Stomach (tissue), 8 donors: ENCODE measurements at regions not wholly inside any gene's neighbourhood (a gene's known extent, or its start where the extent isn't known, plus 50 kb on each side); places are given as distances from the start of the nearest gene placed in this dataset.

Source experiments
- DNase-seq, 2 donors: peaks; one replicate each; pipeline versions ENCODE4 v3.0.0 to v3.0.0-alpha.2; 2013 to 2019
- H3K27ac ChIP-seq, 5 donors: fragments of 200-600 bp in 4 of 5; sonication (generic) in 4 of 5; one replicate each; pipeline ENCODE4 v1.5.1; 2013 to 2019; ENCODE audit warnings: mild to moderate bottlenecking in 1 of 5, moderate library complexity in 1 of 5
- H3K27me3 ChIP-seq, 3 donors: fragments of 200-600 bp; sonication (generic); one replicate each; pipeline ENCODE4 v1.5.1; 2017 to 2019; ENCODE audit warnings: mixed run types in 1 of 3
- H3K36me3 ChIP-seq, 4 donors: fragments of 200-600 bp; sonication (generic); 1 replicate in 3 of 4; 2 replicates in 1 of 4; pipeline ENCODE4 v1.5.1; 2016 to 2019
- H3K4me1 ChIP-seq, 4 donors: fragments of 200-600 bp; sonication (generic); one replicate each; pipeline ENCODE4 v1.5.1; 2016 to 2019
- H3K4me3 ChIP-seq, 4 donors: fragments of 200-600 bp; sonication (generic) in 3 of 4; one replicate each; pipeline ENCODE4 v1.5.1; 2016 to 2019; ENCODE audit warnings: mild to moderate bottlenecking in 1 of 4
- H3K9me3 ChIP-seq, 4 donors: fragments of 200-600 bp; sonication (generic); one replicate each; pipeline ENCODE4 v1.5.1; 2016 to 2019
- EP300 ChIP-seq: sonication (generic); formaldehyde crosslinking; IDR thresholded peaks from one replicate; pipeline ENCODE4 v1.6.1; 2017; ENCODE audit warnings: antibody characterized with exemption
- POLR2A ChIP-seq, 4 donors: fragments of 450-650 bp; IDR thresholded peaks; one replicate each; pipeline ENCODE4 v1.6.1; 2016; ENCODE audit warnings: antibody characterized with exemption in 4 of 4, control low read depth in 2 of 4, mild to moderate bottlenecking in 1 of 4, moderate library complexity in 1 of 4
- POLR2AphosphoS5 ChIP-seq, 3 donors: sonication (generic); formaldehyde crosslinking; IDR thresholded peaks; one replicate each; pipeline ENCODE4 v1.6.1; 2016; ENCODE audit warnings: antibody characterized with exemption in 3 of 3
- WGBS, 5 donors: extraction: QIAGEN DNeasy Blood & Tissue Kit in 3 of 5; methylation state at CpG; one replicate each; pipeline versions ENCODE4 v1.1.5 to v1.1.7; 2013 to 2018; 5-methylcytosine and 5-hydroxymethylcytosine counted together
- intact Hi-C: fragments of 100-400 bp; cut with DNase I; formaldehyde crosslinking; loops from one replicate; pipeline ENCODE4 v1.15.1; 2023; ENCODE audit warnings: low total_unique reads
- TF ChIP-seq, protein P1 (sequence below), 7 experiments: fragments of 450-650 bp in 4 of 7; fragments of 200-600 bp in 3 of 7; sonication (generic) in 3 of 7; IDR thresholded peaks; one replicate each; pipeline ENCODE4 v1.5.1; 2016 to 2019; ENCODE audit warnings: antibody characterized with exemption in 7 of 7, control low read depth in 2 of 7, mild to moderate bottlenecking in 1 of 7
- donor health status: healthy with polysubstance abuse.
- donor health status: Bipolar disorder and iron deficiency.
- donor health status: healthy.

DNA sequence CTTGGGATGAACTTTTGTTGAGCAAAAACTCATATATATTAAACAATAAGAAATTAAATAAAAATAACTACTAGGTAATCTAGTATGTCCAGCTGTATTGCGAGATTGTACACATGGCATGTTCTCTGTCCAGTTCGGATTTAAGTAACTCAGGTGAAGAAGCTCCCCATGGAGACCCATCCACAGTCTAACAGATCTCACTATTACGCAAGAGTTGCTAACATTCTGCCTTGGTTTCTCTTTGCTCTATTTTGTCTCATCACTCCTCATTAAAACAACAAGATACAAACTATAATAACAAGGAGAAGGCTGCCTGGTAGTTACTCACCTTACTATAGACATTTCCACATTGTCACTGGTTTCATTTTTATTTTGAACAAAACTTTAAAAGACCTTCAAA lies 1372.3 kb upstream of the CELF2 start:
- H3K27ac ChIP-seq, result no peak overlapping the region
- H3K27me3 ChIP-seq, result no peaks in the 10 kb centered on the region
- no peaks in the 10 kb centered on the region for H3K4me1 ChIP-seq
- no peaks in the 10 kb centered on the region for H3K36me3 ChIP-seq
- intact Hi-C loops, result no loop called here
- H3K9me3 ChIP-seq, result peaks cover 0 to 22% (median 10%) of the 10 kb centered on the region in 4 donors
- DNase-seq, result no peak
- TF ChIP-seq POLR2A (IDR thresholded peaks at IDR 0.05) (no peak), POLR2AphosphoS5 (IDR thresholded peaks at IDR 0.05) (no peak), EP300 (no peak)
- TF ChIP-seq, protein P1, sequence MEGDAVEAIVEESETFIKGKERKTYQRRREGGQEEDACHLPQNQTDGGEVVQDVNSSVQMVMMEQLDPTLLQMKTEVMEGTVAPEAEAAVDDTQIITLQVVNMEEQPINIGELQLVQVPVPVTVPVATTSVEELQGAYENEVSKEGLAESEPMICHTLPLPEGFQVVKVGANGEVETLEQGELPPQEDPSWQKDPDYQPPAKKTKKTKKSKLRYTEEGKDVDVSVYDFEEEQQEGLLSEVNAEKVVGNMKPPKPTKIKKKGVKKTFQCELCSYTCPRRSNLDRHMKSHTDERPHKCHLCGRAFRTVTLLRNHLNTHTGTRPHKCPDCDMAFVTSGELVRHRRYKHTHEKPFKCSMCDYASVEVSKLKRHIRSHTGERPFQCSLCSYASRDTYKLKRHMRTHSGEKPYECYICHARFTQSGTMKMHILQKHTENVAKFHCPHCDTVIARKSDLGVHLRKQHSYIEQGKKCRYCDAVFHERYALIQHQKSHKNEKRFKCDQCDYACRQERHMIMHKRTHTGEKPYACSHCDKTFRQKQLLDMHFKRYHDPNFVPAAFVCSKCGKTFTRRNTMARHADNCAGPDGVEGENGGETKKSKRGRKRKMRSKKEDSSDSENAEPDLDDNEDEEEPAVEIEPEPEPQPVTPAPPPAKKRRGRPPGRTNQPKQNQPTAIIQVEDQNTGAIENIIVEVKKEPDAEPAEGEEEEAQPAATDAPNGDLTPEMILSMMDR (IDR thresholded peaks at IDR 0.05), result no peak
- 77 to 94% (median 92%) methylated on average over 3 of the region's 3 CpGs for WGBS, 5 donors
- H3K4me3 ChIP-seq, result no peak overlapping the region

DNA sequence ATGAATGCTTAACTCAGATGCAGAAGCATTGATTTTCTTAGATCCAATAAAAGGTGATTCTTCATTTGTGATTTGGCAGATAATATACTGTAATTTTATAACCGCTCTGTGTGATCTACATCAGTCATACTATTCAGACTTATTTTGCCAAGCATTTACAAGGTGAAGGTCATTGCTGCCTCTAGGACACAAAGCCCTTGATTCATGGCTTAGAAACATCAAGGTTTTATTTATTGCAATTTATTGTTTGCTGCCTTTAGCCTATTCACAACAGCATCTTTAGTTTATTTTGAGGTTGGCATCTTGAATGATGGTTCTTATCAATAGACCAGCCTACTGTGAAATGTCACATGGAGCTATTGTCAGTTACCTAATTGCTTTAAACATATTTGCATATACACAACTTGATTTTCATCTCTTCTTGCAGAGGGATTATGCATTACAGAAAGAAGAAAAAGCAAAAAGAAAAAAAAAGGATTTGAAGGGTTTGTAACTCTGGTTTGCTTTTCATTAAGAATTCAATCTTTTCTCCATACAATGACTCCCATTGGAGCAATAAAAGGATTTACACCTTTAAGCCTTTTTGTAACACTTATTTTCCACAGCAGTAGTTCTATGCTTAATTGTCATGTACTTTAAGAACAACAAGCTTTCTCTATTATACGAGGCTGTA lies 1371.6 kb upstream of the CELF2 start:
- Histone ChIP-seq H3K4me3 (no peak overlapping the region), H3K36me3 (no peaks in the 10 kb centered on the region), H3K4me1 (no peaks in the 10 kb centered on the region), H3K27me3 (no peaks in the 10 kb centered on the region), H3K9me3 (peaks cover 0 to 22% (median 10%) of the 10 kb centered on the region in 4 donors), H3K27ac (no peak overlapping the region)
- DNase-seq, result no peak
- TF ChIP-seq EP300 (no peak), POLR2AphosphoS5 (IDR thresholded peaks at IDR 0.05) (no peak), POLR2A (IDR thresholded peaks at IDR 0.05) (no peak)
- TF ChIP-seq, protein P1 (IDR thresholded peaks at IDR 0.05), result no peak
- WGBS, 5 donors, result 73 to 85% (median 79%) methylated on average over 2 of the region's 2 CpGs
- intact Hi-C loops, result no loop called here

DNA sequence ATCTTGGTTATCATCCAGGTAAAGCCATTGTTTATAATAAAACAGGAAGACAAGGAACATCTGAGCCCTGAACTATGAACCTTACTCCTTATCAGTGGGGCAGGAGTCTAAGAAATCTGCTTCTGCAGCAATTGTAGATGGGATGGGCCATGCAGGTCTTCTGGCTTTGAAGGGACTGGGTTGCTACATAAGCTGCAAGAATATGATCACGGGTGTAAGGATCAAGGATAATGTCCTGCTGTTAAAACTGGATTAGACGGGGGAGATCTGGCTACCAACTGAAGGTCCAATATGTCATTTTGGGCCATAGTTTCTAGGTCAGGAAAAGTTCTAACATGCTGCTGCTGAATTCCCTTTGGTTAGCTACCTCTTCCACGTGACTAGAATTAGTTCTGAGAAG lies 1363.4 kb upstream of the CELF2 start:
- intact Hi-C loops, result no loop called here
- 76 to 87% (median 81%) methylated on average over 3 of the region's 3 CpGs for WGBS, 5 donors
- no peak for TF ChIP-seq POLR2A (IDR thresholded peaks at IDR 0.05)
- TF ChIP-seq, protein P1 (IDR thresholded peaks at IDR 0.05), result no peak
- TF ChIP-seq EP300, result no peak
- TF ChIP-seq POLR2AphosphoS5 (IDR thresholded peaks at IDR 0.05), result no peak
- Histone ChIP-seq H3K9me3 (no peaks in the 10 kb centered on the region), H3K36me3 (no peaks in the 10 kb centered on the region), H3K27ac (no peak overlapping the region), H3K27me3 (no peaks in the 10 kb centered on the region), H3K4me3 (no peak overlapping the region), H3K4me1 (no peaks in the 10 kb centered on the region)
- no peak for DNase-seq

DNA sequence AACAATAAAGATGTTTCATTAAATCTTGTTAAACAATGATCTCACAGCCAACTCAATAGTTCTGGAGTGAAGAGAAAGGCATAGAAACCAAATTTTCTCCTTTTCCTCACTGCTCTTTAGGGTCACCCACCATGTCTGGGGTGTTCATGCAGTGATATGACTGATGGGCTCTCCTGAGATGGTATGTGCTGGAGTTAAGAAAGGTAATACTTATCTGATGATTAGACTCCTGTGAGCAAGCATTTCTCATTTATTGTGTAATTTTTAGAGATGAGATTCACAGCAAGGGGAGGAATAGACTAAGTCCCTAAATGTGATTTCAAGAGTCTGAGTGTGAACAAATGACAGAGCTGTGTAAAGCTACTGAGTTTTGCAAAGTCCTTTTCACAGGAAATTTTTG lies 1361.3 kb upstream of the CELF2 start:
- Histone ChIP-seq H3K27me3 (no peaks in the 10 kb centered on the region), H3K4me3 (no peak overlapping the region), H3K27ac (no peak overlapping the region), H3K4me1 (no peaks in the 10 kb centered on the region), H3K9me3 (no peaks in the 10 kb centered on the region), H3K36me3 (no peaks in the 10 kb centered on the region)
- TF ChIP-seq POLR2AphosphoS5 (IDR thresholded peaks at IDR 0.05), result no peak
- TF ChIP-seq POLR2A (IDR thresholded peaks at IDR 0.05), result no peak
- TF ChIP-seq, protein P1 (IDR thresholded peaks at IDR 0.05), result no peak
- TF ChIP-seq EP300, result no peak
- no peak for DNase-seq
- intact Hi-C loops, result no loop called here
